Activated CD4-positive, alpha-beta T cell treated with anti-CD3 and anti-CD28 coated beads for 36 hours (primary cell): ENCODE measurements at regions not wholly inside any gene's neighbourhood (a gene's known extent, or its start where the extent isn't known, plus 50 kb on each side); places are given as distances from the start of the nearest gene placed in this dataset.

Experiments used
- ATAC-seq: fragments of 200-7000 bp; cut with Tn5 transposase; one replicate; pipeline ENCODE4 v1.10.0; 2021; ENCODE audit warnings: mild to moderate bottlenecking, moderate library complexity
- CTCF ChIA-PET: fragments of 350-600 bp; sonication (Branson Sonifier 250); formaldehyde crosslinking; loops from one replicate; lab custom pipeline; 2021; ENCODE audit warnings: antibody characterized with exemption; lab: Charles Lee
- POLR2A ChIA-PET: fragments of 350-600 bp; sonication (Branson Sonifier 250); formaldehyde crosslinking; loops from one replicate; lab custom pipeline; 2021; ENCODE audit warnings: antibody characterized with exemption, inconsistent platforms; lab: Charles Lee
- DNase-seq: peaks from one replicate; pipeline ENCODE4 v3.0.0-alpha.2; 2020
- H3K27ac Mint-ChIP-seq: one replicate; pipeline ENCODE4 v1.8.0; 2021; ENCODE audit warnings: mixed read lengths
- H3K27me3 Mint-ChIP-seq: one replicate; pipeline ENCODE4 v1.8.0; 2021; ENCODE audit warnings: mixed read lengths
- H3K36me3 Mint-ChIP-seq: one replicate; pipeline ENCODE4 v1.8.0; 2021; ENCODE audit warnings: low read depth, mixed read lengths
- H3K4me1 Mint-ChIP-seq: one replicate; pipeline ENCODE4 v1.8.0; 2021; ENCODE audit warnings: mixed read lengths
- H3K4me3 Mint-ChIP-seq: one replicate; pipeline ENCODE4 v1.8.0; 2021; ENCODE audit warnings: mild to moderate bottlenecking, moderate library complexity, mixed read lengths
- H3K9me3 Mint-ChIP-seq: one replicate; pipeline ENCODE4 v1.8.0; 2021; ENCODE audit warnings: low read depth, mixed read lengths
- intact Hi-C, 2 experiments: fragments of 100-400 bp; cut with DNase I in 1 of 2; cut with micrococcal nuclease in 1 of 2; formaldehyde crosslinking; loops; one replicate each; pipeline versions ENCODE4 v1.14.2 to v1.15.1; 2022 to 2024; cut with DNase I, micrococcal nuclease

- ChIA-PET CTCF (interaction anchor here (1.2 kb wide), 1 partner anchor 10 kb away, joined by 8 read pairs; no protein-coding TSS in a partner anchor), POLR2A (no interaction called here)
- Mint-ChIP-seq H3K27ac (no peak overlapping the region), H3K9me3 (no peaks in the 10 kb centered on the region), H3K36me3 (no peaks in the 10 kb centered on the region), H3K4me3 (no peak overlapping the region), H3K4me1 (no peaks in the 10 kb centered on the region), H3K27me3 (peaks cover 7% of the 10 kb centered on the region)
- ATAC-seq (no peak), DNase-seq (no peak)
- intact Hi-C loops: no loop called here
Measured at GRCh38 chr11:10377183-10377582, 72.3 kb downstream of the ADM start.

GRCh38 chr11:10378362-10378761 is 73.5 kb downstream of the ADM start:
- no peaks in the 10 kb centered on the region for H3K36me3 Mint-ChIP-seq
- H3K4me3 Mint-ChIP-seq: no peak overlapping the region
- H3K27me3 Mint-ChIP-seq: peaks cover 12% of the 10 kb centered on the region
- DNase-seq (no peak), ATAC-seq (no peak)
- intact Hi-C loops: no loop called here
- H3K27ac Mint-ChIP-seq: no peak overlapping the region
- POLR2A ChIA-PET: no interaction called here
- H3K4me1 Mint-ChIP-seq: no peaks in the 10 kb centered on the region
- CTCF ChIA-PET: interaction anchor here (1.4 kb wide), 1 partner anchor 12 kb away, joined by 7 read pairs; no protein-coding TSS in a partner anchor
- H3K9me3 Mint-ChIP-seq: no peaks in the 10 kb centered on the region

GRCh38 chr11:10379022-10379421 is 74.1 kb downstream of the ADM start:
- H3K4me1 Mint-ChIP-seq: no peaks in the 10 kb centered on the region
- CTCF ChIA-PET: interaction anchor here (0.8 to 1.4 kb wide), 3 partner anchors 13 to 172 kb away, joined by 3 to 7 read pairs (median 3); no protein-coding TSS in a partner anchor
- H3K27ac Mint-ChIP-seq: no peak overlapping the region
- peaks cover 12% of the 10 kb centered on the region for H3K27me3 Mint-ChIP-seq
- DNase-seq (no peak), ATAC-seq (no peak)
- POLR2A ChIA-PET: no interaction called here
- no peak overlapping the region for H3K4me3 Mint-ChIP-seq
- no peaks in the 10 kb centered on the region for H3K9me3 Mint-ChIP-seq
- no peaks in the 10 kb centered on the region for H3K36me3 Mint-ChIP-seq
- intact Hi-C loops: no loop called here

GRCh38 chr11:10379426-10379825 is 74.6 kb downstream of the ADM start:
- H3K36me3 Mint-ChIP-seq: no peaks in the 10 kb centered on the region
- ATAC-seq (no peak), DNase-seq (no peak)
- H3K4me3 Mint-ChIP-seq: no peak overlapping the region
- ChIA-PET POLR2A (no interaction called here), CTCF (interaction anchor here (0.6 to 1.4 kb wide), 5 partner anchors 10 to 172 kb away, joined by 3 to 7 read pairs (median 3); no protein-coding TSS in a partner anchor)
- intact Hi-C loops: no loop called here
- H3K9me3 Mint-ChIP-seq: no peaks in the 10 kb centered on the region
- H3K27ac Mint-ChIP-seq: no peak overlapping the region
- H3K4me1 Mint-ChIP-seq: no peaks in the 10 kb centered on the region
- H3K27me3 Mint-ChIP-seq: peaks cover 12% of the 10 kb centered on the region

GRCh38 chr11:10379871-10380568 is 75.0 kb upstream of the AMPD3 start:
- ChIA-PET CTCF (interaction anchor here (0.6 to 1.0 kb wide), 5 partner anchors 11 to 173 kb away, joined by 3 to 8 read pairs (median 3); no protein-coding TSS in a partner anchor), POLR2A (no interaction called here)
- ATAC-seq: no peak
- Mint-ChIP-seq H3K36me3 (no peaks in the 10 kb centered on the region), H3K4me3 (no peak overlapping the region), H3K27ac (no peak overlapping the region), H3K27me3 (peaks cover 12% of the 10 kb centered on the region), H3K9me3 (no peaks in the 10 kb centered on the region), H3K4me1 (no peaks in the 10 kb centered on the region)
- intact Hi-C loops: no loop called here
- DNase-seq: no peak

GRCh38 chr11:10380921-10381320 is 74.1 kb upstream of the AMPD3 start:
- H3K36me3 Mint-ChIP-seq: no peaks in the 10 kb centered on the region
- intact Hi-C loops: no loop called here
- peaks cover 12% of the 10 kb centered on the region for H3K27me3 Mint-ChIP-seq
- H3K4me3 Mint-ChIP-seq: no peak overlapping the region
- H3K27ac Mint-ChIP-seq: no peak overlapping the region
- ChIA-PET POLR2A (no interaction called here), CTCF (interaction anchor here (1.0 kb wide), 1 partner anchor 72 kb away, joined by 3 read pairs; no protein-coding TSS in a partner anchor)
- DNase-seq: no peak
- no peak for ATAC-seq
- no peaks in the 10 kb centered on the region for H3K4me1 Mint-ChIP-seq
- no peaks in the 10 kb centered on the region for H3K9me3 Mint-ChIP-seq

GRCh38 chr11:10381736-10382135 is 73.3 kb upstream of the AMPD3 start:
- H3K36me3 Mint-ChIP-seq: no peaks in the 10 kb centered on the region
- no peaks in the 10 kb centered on the region for H3K9me3 Mint-ChIP-seq
- no peak overlapping the region for H3K27ac Mint-ChIP-seq
- no peaks in the 10 kb centered on the region for H3K4me1 Mint-ChIP-seq
- peaks cover 12% of the 10 kb centered on the region for H3K27me3 Mint-ChIP-seq
- POLR2A ChIA-PET: no interaction called here
- no peak overlapping the region for H3K4me3 Mint-ChIP-seq
- CTCF ChIA-PET: no interaction called here
- intact Hi-C loops: no loop called here
- ATAC-seq (no peak), DNase-seq (no peak)

- no peaks in the 10 kb centered on the region for H3K36me3 Mint-ChIP-seq
- no peaks in the 10 kb centered on the region for H3K9me3 Mint-ChIP-seq
- DNase-seq (peak; percentile 37), ATAC-seq (peak; percentile 83)
- intact Hi-C loops: no loop called here
- H3K4me1 Mint-ChIP-seq: no peaks in the 10 kb centered on the region
- CTCF ChIA-PET: interaction anchor here (0.7 kb wide), 1 partner anchor 94 kb away, joined by 3 read pairs; no protein-coding TSS in a partner anchor
- POLR2A ChIA-PET: no interaction called here
- H3K4me3 Mint-ChIP-seq: no peak overlapping the region
- peaks cover 15% of the 10 kb centered on the region for H3K27me3 Mint-ChIP-seq
- no peak overlapping the region for H3K27ac Mint-ChIP-seq
Measured at GRCh38 chr11:10382518-10382917, 72.5 kb upstream of the AMPD3 start.

GRCh38 chr11:10385696-10386095 is 69.4 kb upstream of the AMPD3 start:
- no peak for ATAC-seq
- DNase-seq: no peak

GRCh38 chr11:10386361-10386760 is 68.7 kb upstream of the AMPD3 start:
- CTCF ChIA-PET: no interaction called here
- Mint-ChIP-seq H3K4me1 (no peaks in the 10 kb centered on the region), H3K27me3 (peaks cover 22% of the 10 kb centered on the region), H3K36me3 (no peaks in the 10 kb centered on the region), H3K9me3 (no peaks in the 10 kb centered on the region), H3K27ac (no peak overlapping the region), H3K4me3 (no peak overlapping the region)
- intact Hi-C loops: no loop called here
- ATAC-seq: no peak
- no peak for DNase-seq
- POLR2A ChIA-PET: no interaction called here

More at GRCh38 chr11:10385696-10386095, 69.4 kb upstream of the AMPD3 start:
- intact Hi-C loops: no loop called here
- H3K4me3 Mint-ChIP-seq: no peak overlapping the region
- H3K9me3 Mint-ChIP-seq: no peaks in the 10 kb centered on the region
- no peaks in the 10 kb centered on the region for H3K4me1 Mint-ChIP-seq
- no peaks in the 10 kb centered on the region for H3K36me3 Mint-ChIP-seq
- CTCF ChIA-PET: no interaction called here
- peaks cover 19% of the 10 kb centered on the region for H3K27me3 Mint-ChIP-seq
- POLR2A ChIA-PET: no interaction called here
- no peak overlapping the region for H3K27ac Mint-ChIP-seq

GRCh38 chr11:10386861-10387205 is 68.2 kb upstream of the AMPD3 start:
- ChIA-PET POLR2A (no interaction called here), CTCF (interaction anchor here (0.6 kb wide), 1 partner anchor 188 kb away, joined by 4 read pairs; no protein-coding TSS in a partner anchor)
- intact Hi-C loops: no loop called here
- Mint-ChIP-seq H3K27me3 (peaks cover 19% of the 10 kb centered on the region), H3K9me3 (no peaks in the 10 kb centered on the region), H3K4me1 (no peaks in the 10 kb centered on the region), H3K36me3 (no peaks in the 10 kb centered on the region), H3K27ac (no peak overlapping the region), H3K4me3 (no peak overlapping the region)
- DNase-seq (no peak), ATAC-seq (no peak)
